H9 (cell line): ENCODE measurements at regions not wholly inside any gene's neighbourhood (a gene's known extent, or its start where the extent isn't known, plus 50 kb on each side); places are given as distances from the start of the nearest gene placed in this dataset.

Experiments
- DNase-seq: peaks from one replicate; pipeline ENCODE4 v3.0.0-alpha.2; 2017
- H2AFZ ChIP-seq: one replicate; pipeline ENCODE4 v1.6.1; 2013; ENCODE audit warnings: mild to moderate bottlenecking, low read length, control low read depth, moderate library complexity
- H2AK5ac ChIP-seq: 2 replicates; pipeline ENCODE4 v1.6.1; 2013; ENCODE audit warnings: low read length, control low read depth, mixed read lengths; ENCODE audit not compliant: insufficient read length
- H2BK120ac ChIP-seq: one replicate; pipeline ENCODE4 v1.6.1; 2013; ENCODE audit warnings: low read depth, mild to moderate bottlenecking, low read length, control low read depth, inconsistent platforms; ENCODE audit not compliant: poor library complexity, severe bottlenecking
- H2BK12ac ChIP-seq: 2 replicates; pipeline ENCODE4 v1.6.1; 2013; ENCODE audit warnings: low read length, control low read depth, mixed read lengths, low read depth; ENCODE audit not compliant: insufficient read length
- H2BK15ac ChIP-seq: 2 replicates; pipeline ENCODE4 v1.6.1; 2013; ENCODE audit warnings: low read depth, low read length, control low read depth
- H2BK20ac ChIP-seq: one replicate; pipeline ENCODE4 v1.6.1; 2013; ENCODE audit warnings: low read depth, mild to moderate bottlenecking, low read length, control low read depth, inconsistent platforms; ENCODE audit not compliant: poor library complexity, severe bottlenecking
- H2BK5ac ChIP-seq: 2 replicates; pipeline ENCODE4 v1.6.1; 2013; ENCODE audit warnings: low read length, control low read depth, mixed read lengths; ENCODE audit not compliant: insufficient read length
- H3K14ac ChIP-seq: 2 replicates; pipeline ENCODE4 v1.6.1; 2013; ENCODE audit warnings: low read length, control low read depth; ENCODE audit not compliant: insufficient read depth
- H3K18ac ChIP-seq: 2 replicates; pipeline ENCODE4 v1.6.1; 2013; ENCODE audit warnings: low read depth, mild to moderate bottlenecking, mixed read lengths, low read length, control low read depth; ENCODE audit not compliant: insufficient read length
- H3K23ac ChIP-seq: 2 replicates; pipeline ENCODE4 v1.6.1; 2013; ENCODE audit warnings: low read length, control low read depth, mixed read lengths, low read depth; ENCODE audit not compliant: insufficient read length
- H3K23me2 ChIP-seq: 2 replicates; pipeline ENCODE4 v1.6.1; 2013; ENCODE audit warnings: low read depth, mild to moderate bottlenecking, mixed read lengths, low read length, control low read depth; ENCODE audit not compliant: insufficient read length, poor library complexity, severe bottlenecking
- H3K27ac ChIP-seq: 2 replicates; pipeline ENCODE4 v1.5.1; 2013; ENCODE audit warnings: low read length, control low read depth, mixed read lengths, low read depth; ENCODE audit not compliant: insufficient read length
- H3K27me3 ChIP-seq: 2 replicates; pipeline ENCODE4 v1.6.1; 2013; ENCODE audit warnings: low read length, control low read depth, inconsistent platforms; ENCODE audit not compliant: insufficient read depth
- H3K4ac ChIP-seq: 2 replicates; pipeline ENCODE4 v1.6.1; 2013; ENCODE audit warnings: low read depth, mild to moderate bottlenecking, control low read depth, inconsistent platforms, low read length, moderate library complexity
- H3K4me1 ChIP-seq: 2 replicates; pipeline ENCODE4 v1.6.1; 2013; ENCODE audit warnings: low read length, control low read depth, inconsistent platforms; ENCODE audit not compliant: insufficient read depth
- H3K4me2 ChIP-seq: 2 replicates; pipeline ENCODE4 v1.6.1; 2013; ENCODE audit warnings: low read length, control low read depth, mixed read lengths; ENCODE audit not compliant: insufficient read length, insufficient read depth
- H3K56ac ChIP-seq: 2 replicates; pipeline ENCODE4 v1.6.1; 2013; ENCODE audit warnings: low read depth, mild to moderate bottlenecking, mixed read lengths, low read length, control low read depth; ENCODE audit not compliant: insufficient read length
- H3K79me1 ChIP-seq: 2 replicates; pipeline ENCODE4 v1.6.1; 2013; ENCODE audit warnings: low read depth, mild to moderate bottlenecking, moderate library complexity, low read length, control low read depth, inconsistent platforms; ENCODE audit not compliant: insufficient read depth, poor library complexity, severe bottlenecking
- H3K79me2 ChIP-seq: 2 replicates; pipeline ENCODE4 v1.6.1; 2013; ENCODE audit warnings: low read length, control low read depth, inconsistent platforms; ENCODE audit not compliant: insufficient read depth
- H3K9ac ChIP-seq: 2 replicates; pipeline ENCODE4 v1.6.1; 2013; ENCODE audit warnings: low read length, control low read depth, mixed read lengths; ENCODE audit not compliant: insufficient read length; ENCODE audit errors: extremely low read depth
- H3K9me3 ChIP-seq: one replicate; pipeline ENCODE4 v1.6.1; 2013; ENCODE audit warnings: low read depth, low read length, inconsistent platforms; ENCODE audit not compliant: control insufficient read depth
- H3T11ph ChIP-seq: one replicate; pipeline ENCODE4 v1.6.1; 2013; ENCODE audit warnings: mild to moderate bottlenecking, low read length, control low read depth, inconsistent platforms
- H4K20me1 ChIP-seq: one replicate; pipeline ENCODE4 v1.6.1; 2013; ENCODE audit not compliant: control insufficient read depth, insufficient read length, insufficient read depth
- H4K5ac ChIP-seq: 2 replicates; pipeline ENCODE4 v1.6.1; 2013; ENCODE audit warnings: low read depth, mild to moderate bottlenecking, mixed read lengths, low read length, control low read depth; ENCODE audit not compliant: insufficient read length
- H4K8ac ChIP-seq: replicated peaks from 2 replicates; pipeline ENCODE4 v1.6.1; 2013; ENCODE audit warnings: low read length, control low read depth, mixed read lengths, low read depth; ENCODE audit not compliant: insufficient read length
- H4K91ac ChIP-seq: 2 replicates; pipeline ENCODE4 v1.6.1; 2013; ENCODE audit warnings: low read depth, mild to moderate bottlenecking, moderate library complexity, mixed read lengths, low read length, control low read depth; ENCODE audit not compliant: insufficient read length
- H3K27ac Mint-ChIP-seq, 3 experiments: 2 replicates in 2 of 3; 3 replicates in 1 of 3; pipeline ENCODE4 v1.8.0; 2020 to 2021; ENCODE audit warnings: mixed read lengths in 3 of 3, mild to moderate bottlenecking in 1 of 3, moderate library complexity in 1 of 3
- H3K27me3 Mint-ChIP-seq: 2 replicates; pipeline ENCODE4 v1.8.0; 2021; ENCODE audit warnings: low read depth, mild to moderate bottlenecking, moderate library complexity, mixed read lengths
- H3K36me3 Mint-ChIP-seq, 3 experiments: 2 replicates in 2 of 3; 3 replicates in 1 of 3; pipeline ENCODE4 v1.8.0; 2020 to 2021; ENCODE audit warnings: low read depth in 3 of 3, mixed read lengths in 3 of 3; ENCODE audit not compliant: insufficient read depth in 1 of 3
- H3K4me1 Mint-ChIP-seq, 2 experiments: 2 replicates each; pipeline ENCODE4 v1.8.0; 2020; ENCODE audit warnings: mixed read lengths in 2 of 2
- H3K4me3 Mint-ChIP-seq, 2 experiments: 2 replicates in 1 of 2; 3 replicates in 1 of 2; pipeline ENCODE4 v1.8.0; 2020 to 2021; ENCODE audit warnings: mild to moderate bottlenecking in 2 of 2, mixed read lengths in 2 of 2, moderate library complexity in 1 of 2
- H3K9me3 Mint-ChIP-seq, 2 experiments: 2 replicates in 1 of 2; 3 replicates in 1 of 2; pipeline ENCODE4 v1.8.0; 2020; ENCODE audit warnings: mild to moderate bottlenecking in 2 of 2, mixed read lengths in 2 of 2, moderate library complexity in 1 of 2
- CTCF ChIP-seq: fragments of 200-600 bp; sonication (generic); conservative IDR thresholded peaks from 3 replicates; pipeline ENCODE4 v1.8.0; 2021; ENCODE audit warnings: antibody characterized with exemption, mild to moderate bottlenecking
- WGBS: extraction: QIAGEN DNeasy Blood & Tissue Kit; methylation state at CpG from one replicate; pipeline ENCODE4 v1.1.7; 2013; ENCODE audit warnings: missing lambda C conversion rate, low lambda C conversion rate, mixed read lengths; ENCODE audit not compliant: insufficient read length; ENCODE audit errors: extremely low coverage; 5-methylcytosine and 5-hydroxymethylcytosine counted together

- no peak overlapping the region for H3K27ac Mint-ChIP-seq
- WGBS, result no CpG with 5 or more reads among the region's 1 CpG
- no peaks in the 10 kb centered on the region for H3K4me1 Mint-ChIP-seq
- Histone ChIP-seq H3K23ac (no peak overlapping the region), H3K9me3 (no peaks in the 10 kb centered on the region), H2BK15ac (no peak overlapping the region), H3K9ac (no peak overlapping the region), H4K8ac (no peak overlapping the region), H3K4me2 (no peak overlapping the region), H2BK20ac (no peak overlapping the region), H2BK12ac (no peak overlapping the region), H2AK5ac (no peak overlapping the region), H3T11ph (no peak overlapping the region), H3K56ac (no peak overlapping the region), H2BK5ac (no peak overlapping the region), H3K27me3 (no peaks in the 10 kb centered on the region), H3K79me1 (no peaks in the 10 kb centered on the region), H2AFZ (no peak overlapping the region), H3K4ac (no peak overlapping the region), H3K14ac (no peak overlapping the region), H2BK120ac (no peak overlapping the region), H3K23me2 (no peaks in the 10 kb centered on the region), H3K4me1 (no peaks in the 10 kb centered on the region), H4K91ac (no peak overlapping the region), H4K5ac (no peak overlapping the region), H3K79me2 (no peaks in the 10 kb centered on the region), H3K18ac (no peak overlapping the region), H4K20me1 (no peaks in the 10 kb centered on the region), H3K27ac (no peak overlapping the region)
- no peaks in the 10 kb centered on the region for H3K36me3 Mint-ChIP-seq
- no peaks in the 10 kb centered on the region for H3K27me3 Mint-ChIP-seq
- no peak overlapping the region for H3K4me3 Mint-ChIP-seq
- no peak for TF ChIP-seq CTCF
- no peaks in the 10 kb centered on the region for H3K9me3 Mint-ChIP-seq
- DNase-seq, result no peak
Measured at GRCh38 chr10:105908701-105909100, 1255.8 kb downstream of the SORCS1 start.
